HG03354 (cell line): ENCODE measurements at regions not wholly inside any gene's neighbourhood (a gene's known extent, or its start where the extent isn't known, plus 50 kb on each side); places are given as distances from the start of the nearest gene placed in this dataset.
"Not testable (repeated sequence)": the region's sequence is repeated elsewhere in the genome, so short reads cannot be mapped to it uniquely, and the experiment has no call there.

ENCODE experiments used
- ATAC-seq: cut with Tn5 transposase; IDR thresholded peaks from one replicate; pipeline ENCODE4 v1.9.1; 2021; ENCODE audit warnings: mild to moderate bottlenecking; ENCODE audit not compliant: unreplicated experiment, poor library complexity, severe bottlenecking

- ATAC-seq: no peak
Observed at GRCh38 chr12:18837505-18837904, 99.6 kb downstream of the CAPZA3 start.

DNA sequence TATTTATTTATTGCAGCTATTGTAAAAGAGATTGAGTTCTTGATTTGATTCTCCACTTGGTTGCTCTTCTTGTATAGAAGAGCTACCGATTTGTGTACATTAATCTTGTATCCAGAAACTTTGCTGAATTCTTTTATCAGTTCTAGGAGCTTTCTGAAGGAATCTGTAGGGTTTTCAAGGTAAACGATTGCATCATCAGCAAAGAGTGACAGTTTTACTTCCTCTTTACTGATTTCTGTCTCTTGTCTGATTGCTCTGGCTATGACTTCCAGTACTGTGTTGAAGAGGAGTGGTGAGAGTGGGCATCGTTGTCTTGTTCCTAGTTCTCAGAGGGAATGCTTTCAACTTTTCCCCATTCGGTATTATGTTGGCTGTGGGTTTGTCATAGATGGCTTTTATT is 103.1 kb downstream of the CAPZA3 start:
- not testable (repeated sequence) for ATAC-seq

DNA sequence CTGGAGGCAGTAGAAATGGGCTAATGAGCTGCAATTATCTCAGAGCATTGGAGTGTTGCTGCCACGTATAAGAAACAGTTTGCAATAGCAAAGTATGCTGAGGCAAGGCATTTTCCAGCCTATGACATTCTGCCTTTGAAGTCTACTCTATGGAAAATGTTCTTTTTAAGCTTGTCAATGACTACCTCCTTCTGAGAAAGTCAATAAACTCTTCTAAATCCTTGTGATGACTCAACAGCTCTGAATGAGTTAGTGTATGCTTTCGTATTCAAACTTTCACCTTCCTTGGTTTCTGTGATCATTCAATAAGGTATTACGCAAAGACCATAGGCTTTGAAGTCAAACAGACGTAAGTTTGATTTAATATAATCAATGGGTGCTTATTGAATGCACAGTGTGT is 111.2 kb downstream of the CAPZA3 start:
- ATAC-seq: no peak

DNA sequence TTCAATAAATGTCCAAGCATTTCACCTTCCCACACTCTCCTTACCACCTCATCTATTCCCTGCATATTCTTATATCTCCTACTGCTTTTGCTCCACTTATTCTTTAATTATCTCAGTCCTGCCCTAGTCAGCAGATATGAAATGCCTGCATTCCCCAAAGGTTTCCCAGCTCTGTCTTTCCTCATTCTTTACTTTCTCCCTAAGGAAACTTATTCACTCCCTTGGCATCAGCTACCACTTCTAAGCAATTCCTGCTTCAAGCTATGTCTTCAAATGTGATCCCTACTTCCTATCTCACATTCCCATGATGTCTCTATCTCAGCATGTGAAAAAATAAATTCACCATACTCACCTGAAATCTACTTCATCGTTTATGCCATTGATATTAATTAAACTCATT is 111.8 kb downstream of the CAPZA3 start:
- no peak for ATAC-seq

GRCh38 chr12:18850752-18851151 is 112.8 kb downstream of the CAPZA3 start:
- no peak for ATAC-seq

GRCh38 chr12:18851271-18851670 is 113.4 kb downstream of the CAPZA3 start:
- ATAC-seq: no peak

GRCh38 chr12:18853570-18854366 is 115.8 kb downstream of the CAPZA3 start:
- no peak for ATAC-seq

- ATAC-seq: no peak
Observed at GRCh38 chr12:18857656-18858055, 119.7 kb downstream of the CAPZA3 start.

DNA sequence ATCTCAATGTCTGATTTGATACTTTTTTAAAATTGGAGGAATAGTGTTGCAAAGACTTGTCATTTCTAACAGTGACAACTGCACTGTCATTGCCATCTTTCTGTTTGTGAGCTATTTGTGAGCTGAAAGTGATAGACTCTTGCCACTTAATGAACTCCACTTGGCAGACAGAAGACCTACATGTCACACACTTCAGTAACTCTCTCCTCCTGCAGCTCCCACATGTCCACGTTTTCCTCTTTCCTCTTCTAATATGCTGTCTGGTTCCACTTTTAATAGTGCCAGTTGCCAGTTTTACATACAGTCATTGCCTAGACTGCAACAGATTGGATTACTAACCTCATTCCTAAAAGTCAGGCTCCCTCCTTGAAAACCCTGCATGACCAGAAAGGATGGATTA is 121.5 kb downstream of the CAPZA3 start:
- no peak for ATAC-seq

- ATAC-seq: peak; percentile 58
Observed at GRCh38 chr12:18861287-18861858, 123.5 kb downstream of the CAPZA3 start.

DNA sequence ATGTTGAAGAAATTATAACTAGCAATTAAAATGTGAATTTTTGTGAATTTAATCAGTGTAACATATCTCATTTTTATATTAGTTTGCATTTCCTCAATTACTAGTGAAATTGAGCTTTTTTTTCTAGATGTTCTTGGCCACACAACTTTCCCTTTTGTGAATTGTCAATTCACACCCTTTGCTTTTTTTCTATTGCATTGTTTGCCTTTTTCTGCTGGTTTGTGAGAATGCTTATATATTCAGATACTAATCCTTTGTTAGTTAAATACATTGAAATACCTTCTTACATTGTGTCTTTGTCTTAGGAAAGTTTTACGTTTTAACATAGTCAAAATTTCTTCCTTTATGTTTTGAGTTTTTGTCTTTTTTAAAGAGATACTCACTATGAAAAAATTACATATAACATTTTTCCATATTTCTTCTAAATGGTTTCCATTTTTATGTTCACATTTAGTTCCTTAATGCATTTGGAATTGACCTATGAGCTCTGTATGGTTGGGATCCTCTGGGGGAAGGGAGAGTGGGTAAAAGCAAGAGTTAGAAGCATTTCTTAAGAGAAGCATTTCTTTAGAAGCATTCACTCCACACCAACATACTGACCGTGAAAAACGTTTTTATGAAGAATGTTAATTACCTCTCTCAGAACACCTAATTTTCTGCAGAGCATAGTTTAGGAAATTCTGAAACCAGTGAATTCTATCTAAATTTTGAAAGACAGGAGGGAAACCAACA is 126.0 kb downstream of the CAPZA3 start:
- ATAC-seq: no peak

DNA sequence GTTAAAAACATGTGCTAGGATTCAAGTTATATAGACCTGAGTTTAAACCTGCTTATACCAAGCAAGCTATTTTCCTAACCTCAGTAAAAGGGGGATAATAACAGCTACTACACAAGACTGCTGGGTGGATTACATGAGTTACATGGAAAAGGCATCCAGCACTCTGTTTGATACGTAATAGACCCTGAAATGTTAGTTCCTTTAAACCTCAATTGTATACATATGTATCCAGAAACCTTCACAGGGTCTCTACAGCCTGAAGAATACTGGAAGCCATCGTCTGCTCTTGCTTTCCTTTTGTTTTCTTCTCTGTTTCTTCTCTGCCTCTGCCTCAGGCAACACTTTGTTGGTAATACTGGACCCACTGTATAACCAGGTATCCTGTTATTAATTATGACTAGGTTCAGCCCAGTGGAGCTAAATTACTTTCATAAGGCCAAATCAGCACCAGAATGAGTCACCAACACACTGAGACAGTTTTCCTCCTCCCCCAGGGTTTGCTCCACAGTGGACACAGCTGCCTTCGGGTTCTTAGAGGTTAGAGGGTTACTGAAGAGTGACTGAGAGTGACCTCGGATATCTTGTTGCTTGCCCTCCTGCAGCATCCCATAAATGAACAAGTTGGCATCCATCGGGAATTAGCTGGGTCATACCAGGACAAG is 127.1 kb downstream of the CAPZA3 start:
- no peak for ATAC-seq

GRCh38 chr12:18868717-18869116 is 130.8 kb downstream of the CAPZA3 start:
- ATAC-seq: no peak

DNA sequence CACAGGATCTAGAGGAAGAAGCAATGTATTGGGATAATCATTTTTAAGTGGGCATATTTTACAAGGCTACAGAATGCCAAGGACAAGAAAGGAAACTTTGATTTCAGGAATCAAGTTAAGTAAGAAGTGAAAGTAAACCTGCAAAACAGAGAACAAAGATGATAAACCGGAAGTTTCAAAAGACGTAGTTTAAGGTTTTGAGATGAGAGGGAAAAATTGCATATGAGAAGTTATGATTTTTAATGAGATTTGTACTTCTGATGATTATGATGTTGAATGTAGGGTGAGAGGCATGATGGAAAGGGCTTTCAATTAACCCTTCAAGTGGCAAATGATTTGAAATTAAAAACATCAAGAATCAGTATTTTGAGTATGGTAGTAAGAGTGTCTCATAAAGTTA is 134.9 kb downstream of the CAPZA3 start:
- ATAC-seq: no peak

DNA sequence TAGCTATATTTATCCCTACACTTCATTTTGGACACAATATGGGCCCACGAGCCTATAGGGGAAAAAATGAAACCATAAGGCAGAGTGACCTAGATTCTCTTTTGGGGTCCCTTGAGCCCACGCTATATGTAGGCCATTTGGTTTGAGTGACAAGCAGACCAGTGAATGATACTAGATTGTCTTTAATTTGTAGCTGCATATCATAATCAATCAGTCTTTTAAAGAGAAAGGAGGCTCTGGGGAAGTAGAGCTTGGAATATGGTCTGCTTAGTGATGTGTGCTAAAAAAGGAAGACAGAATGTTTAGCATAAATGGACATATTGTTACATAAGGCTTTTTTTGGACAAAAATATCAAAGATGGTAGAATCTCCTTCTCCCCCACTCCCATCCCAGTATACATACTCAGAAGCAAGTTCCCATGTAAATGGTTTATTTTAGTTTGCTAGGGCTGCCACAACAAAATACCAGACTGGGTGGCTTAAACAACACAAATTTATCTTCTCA is 140.8 kb downstream of the CAPZA3 start:
- ATAC-seq: no peak

DNA sequence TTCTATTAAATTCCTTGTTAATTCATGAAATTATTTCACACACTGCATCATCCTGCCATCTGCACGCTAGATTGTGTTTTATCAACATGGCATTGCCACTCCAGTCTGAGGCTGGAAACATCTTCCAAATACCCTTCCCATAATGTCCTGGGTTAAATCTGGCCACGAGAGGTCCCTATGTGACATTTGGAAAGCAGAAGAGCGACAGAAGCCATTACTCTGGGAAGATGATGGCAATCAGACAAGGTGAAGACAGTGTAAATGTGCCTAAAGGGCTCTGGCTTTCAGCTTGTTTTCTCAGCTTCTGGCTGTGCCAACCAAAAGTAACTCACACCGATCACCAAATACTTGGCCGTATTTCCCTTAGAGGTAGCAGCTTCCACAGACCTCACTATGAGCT is 144.8 kb downstream of the CAPZA3 start:
- no peak for ATAC-seq

GRCh38 chr12:18886962-18887361 is 149.0 kb downstream of the CAPZA3 start:
- no peak for ATAC-seq

GRCh38 chr12:18887368-18887767 is 149.4 kb downstream of the CAPZA3 start:
- no peak for ATAC-seq

GRCh38 chr12:18888047-18888446 is 150.1 kb downstream of the CAPZA3 start:
- ATAC-seq: no peak

DNA sequence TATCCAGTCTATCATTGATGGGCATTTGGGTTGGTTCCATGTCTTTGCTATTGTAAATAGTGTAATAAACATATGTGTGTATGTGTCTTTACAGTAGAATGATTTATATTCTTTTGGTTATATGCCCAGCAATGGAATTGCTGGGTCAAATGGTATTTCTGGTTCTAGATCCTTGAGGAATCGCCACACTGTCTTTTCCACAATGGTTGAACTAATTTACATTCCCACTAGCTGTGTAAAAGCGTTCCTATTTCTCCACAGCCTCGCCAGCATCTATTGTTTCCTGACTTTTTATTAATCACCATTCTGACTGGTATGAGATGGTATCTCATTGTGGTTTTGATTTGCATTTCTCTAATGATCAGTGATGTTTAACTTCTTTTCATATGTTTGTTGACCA is 152.7 kb downstream of the CAPZA3 start:
- not testable (repeated sequence) for ATAC-seq
